ENCODE measurements at regions not wholly inside any gene's neighbourhood (a gene's known extent, or its start where the extent isn't known, plus 50 kb on each side); places are given as distances from the start of the nearest gene placed in this dataset.

- TF ChIP-seq CTCF (IDR thresholded peaks at IDR 0.05), result no peak
- TF ChIP-seq EP300 (IDR thresholded peaks at IDR 0.05), result no peak
Observed at GRCh38 chr13:63323441-63323840, 1907.8 kb upstream of the PCDH20 start.

All from esophagus muscularis mucosa (tissue), 3 donors.